SK-N-SH (cell line): ENCODE measurements at regions not wholly inside any gene's neighbourhood (a gene's known extent, or its start where the extent isn't known, plus 50 kb on each side); places are given as distances from the start of the nearest gene placed in this dataset.

Source experiments
- CTCF ChIA-PET: fragments of 300-600, 350-600 bp; formaldehyde crosslinking; extraction: SDS; loops from one replicate; lab custom pipeline; 2021; lab: Yijun Ruan, JAX
- POLR2A ChIA-PET: fragments of 350-600 bp; sonication (Branson Sonifier 250); formaldehyde crosslinking; extraction: SDS; loops from one replicate; lab custom pipeline; 2020; ENCODE audit warnings: antibody characterized with exemption, inconsistent platforms; lab: Yijun Ruan, JAX
- DNase-seq: peaks from one replicate; pipeline ENCODE4 v3.0.0; 2012
- H2AFZ ChIP-seq: fragments of 200-600 bp; sonication (generic); 2 replicates; pipeline ENCODE4 v1.8.1; 2016; ENCODE audit warnings: antibody characterized with exemption, mild to moderate bottlenecking, low read depth
- H3F3A ChIP-seq: fragments of 200-600 bp; sonication (generic); replicated peaks from 2 replicates; pipeline ENCODE3; 2016; ENCODE audit warnings: antibody characterized with exemption, mild to moderate bottlenecking; ENCODE audit not compliant: insufficient read depth
- H3K27ac ChIP-seq, 2 experiments: fragments of 200-500 bp in 1 of 2; fragments of 200-600 bp in 1 of 2; sonication (Bioruptor generic) in 1 of 2; sonication (generic), shearing (Covaris generic) in 1 of 2; 2 replicates each; pipeline versions ENCODE4 v1.5.1 to v1.6.1; 2014 to 2016; ENCODE audit warnings: low read depth in 2 of 2, inconsistent platforms in 1 of 2, low read length in 1 of 2, mild to moderate bottlenecking in 1 of 2, mixed read lengths in 1 of 2
- H3K27me3 ChIP-seq: fragments of 200-600 bp; sonication (generic), shearing (Covaris generic); 2 replicates; pipeline ENCODE4 v1.6.1; 2016; ENCODE audit warnings: mixed run types; ENCODE audit not compliant: insufficient read depth
- H3K36me3 ChIP-seq, 2 experiments: fragments of 200-500 bp in 1 of 2; fragments of 200-600 bp in 1 of 2; sonication (Bioruptor generic) in 1 of 2; sonication (generic) in 1 of 2; replicated peaks in 1 of 2; 2 replicates each; pipeline versions ENCODE3 to v1.5.1; 2014 to 2016; ENCODE audit warnings: low read length in 1 of 2, mild to moderate bottlenecking in 1 of 2; ENCODE audit not compliant: insufficient read depth in 2 of 2, control insufficient read depth in 1 of 2
- H3K4me1 ChIP-seq, 2 experiments: fragments of 200-500 bp in 1 of 2; fragments of 200-600 bp in 1 of 2; sonication (Bioruptor generic) in 1 of 2; sonication (generic), shearing (Covaris generic) in 1 of 2; 2 replicates each; pipeline versions ENCODE4 v1.5.1 to v1.6.1; 2014 to 2016; ENCODE audit warnings: low read depth in 1 of 2, low read length in 1 of 2, mixed run types in 1 of 2; ENCODE audit not compliant: insufficient read depth in 2 of 2, control insufficient read depth in 1 of 2
- H3K4me2 ChIP-seq: fragments of 200-600 bp; sonication (generic), shearing (Covaris generic); 2 replicates; pipeline ENCODE4 v1.6.1; 2017; ENCODE audit warnings: mixed run types
- H3K4me3 ChIP-seq, 2 experiments: fragments of 200-500 bp in 1 of 2; fragments of 200-600 bp in 1 of 2; sonication (Bioruptor generic) in 1 of 2; sonication (generic), shearing (Covaris generic) in 1 of 2; 2 replicates each; pipeline versions ENCODE4 v1.5.1 to v1.8.1; 2014 to 2016; ENCODE audit warnings: low read depth in 2 of 2, inconsistent platforms in 1 of 2, low read length in 1 of 2, mild to moderate bottlenecking in 1 of 2, mixed read lengths in 1 of 2, moderate library complexity in 1 of 2
- H3K79me2 ChIP-seq: fragments of 200-600 bp; sonication (generic); 2 replicates; pipeline ENCODE4 v1.8.1; 2017; ENCODE audit warnings: mild to moderate bottlenecking; ENCODE audit not compliant: insufficient read depth
- H3K9ac ChIP-seq: fragments of 200-600 bp; sonication (generic); 2 replicates; pipeline ENCODE4 v1.6.1; 2017; ENCODE audit warnings: mixed run types
- H3K9me2 ChIP-seq: fragments of 200-600 bp; sonication (generic); 2 replicates; pipeline ENCODE4 v1.6.1; 2017; ENCODE audit warnings: mixed run types
- H3K9me3 ChIP-seq: fragments of 200-600 bp; sonication (generic); 2 replicates; pipeline ENCODE4 v1.6.1; 2017; ENCODE audit warnings: mixed run types, mild to moderate bottlenecking, moderate library complexity
- H4K20me1 ChIP-seq: fragments of 200-600 bp; sonication (generic); 2 replicates; pipeline ENCODE4 v1.6.1; 2017; ENCODE audit warnings: mild to moderate bottlenecking, mixed run types; ENCODE audit not compliant: insufficient read depth
- CHD2 ChIP-seq: fragments of 150-350 bp; IDR thresholded peaks from 2 replicates; pipeline ENCODE4 v1.6.1; 2018; ENCODE audit warnings: low read length; ENCODE audit not compliant: partially characterized antibody
- CTCF ChIP-seq: fragments of 200-600 bp; sonication (generic); IDR thresholded peaks from 2 replicates; pipeline ENCODE4 v1.6.1; 2017; ENCODE audit warnings: antibody characterized with exemption, mild to moderate bottlenecking, moderate library complexity
- ELF1 ChIP-seq: IDR thresholded peaks from 2 replicates; pipeline ENCODE4 v1.4.0; 2012
- EP300 ChIP-seq, 2 experiments: IDR thresholded peaks; 2 replicates each; pipeline versions ENCODE4 v1.4.0 to v1.6.1; 2012; ENCODE audit warnings: borderline replicate concordance in 1 of 2, low read depth in 1 of 2, low read length in 1 of 2
- FOSL2 ChIP-seq: IDR thresholded peaks from 2 replicates; pipeline ENCODE4 v1.4.0; 2012; ENCODE audit warnings: low read depth, mild to moderate bottlenecking, moderate library complexity, borderline replicate concordance
- JUND ChIP-seq: IDR thresholded peaks from 2 replicates; pipeline ENCODE4 v1.4.0; 2012
- MAX ChIP-seq: IDR thresholded peaks from 2 replicates; pipeline ENCODE4 v1.4.0; 2012; ENCODE audit warnings: low read depth
- MXI1 ChIP-seq: IDR thresholded peaks from 2 replicates; pipeline ENCODE4 v1.6.1; 2012; ENCODE audit warnings: mild to moderate bottlenecking, low read depth, low read length, improper control_type of control experiment
- NFIC ChIP-seq: IDR thresholded peaks from 2 replicates; pipeline ENCODE4 v1.4.0; 2012; ENCODE audit warnings: borderline replicate concordance
- NRF1 ChIP-seq: IDR thresholded peaks from 2 replicates; pipeline ENCODE4 v1.6.1; 2012; ENCODE audit warnings: low read depth, mild to moderate bottlenecking, low read length
- POLR2AphosphoS5 ChIP-seq: IDR thresholded peaks from 2 replicates; pipeline ENCODE4 v1.6.1; 2012; ENCODE audit warnings: low read depth, low read length
- RAD21 ChIP-seq: IDR thresholded peaks from 2 replicates; pipeline ENCODE4 v1.6.1; 2012; ENCODE audit warnings: mild to moderate bottlenecking, low read length
- RCOR1 ChIP-seq: fragments of 150-350 bp; IDR thresholded peaks from 2 replicates; pipeline ENCODE4 v1.6.1; 2017; ENCODE audit warnings: antibody characterized with exemption, low read length
- RXRA ChIP-seq: IDR thresholded peaks from 2 replicates; pipeline ENCODE4 v1.4.0; 2012; ENCODE audit warnings: low read depth, mild to moderate bottlenecking, borderline replicate concordance
- USF2 ChIP-seq: fragments of 150-350 bp; IDR thresholded peaks from 2 replicates; pipeline ENCODE4 v1.6.1; 2017; ENCODE audit warnings: antibody characterized with exemption, low read length, low read depth, borderline replicate concordance
- YY1 ChIP-seq: IDR thresholded peaks from 2 replicates; pipeline ENCODE4 v1.4.0; 2012; ENCODE audit warnings: low read depth, mild to moderate bottlenecking
- ZBTB33 ChIP-seq: IDR thresholded peaks from 2 replicates; pipeline ENCODE4 v1.4.0; 2012; ENCODE audit warnings: low read depth, borderline replicate concordance
- WGBS: methylation state at CpG from one replicate; pipeline ENCODE4 v1.1.6; 2017; ENCODE audit warnings: low lambda C conversion rate; 5-methylcytosine and 5-hydroxymethylcytosine counted together

GRCh38 chr12:23099104-23099503 is 474.1 kb downstream of the ETNK1 start:
- ChIA-PET POLR2A (no interaction called here), CTCF (interaction anchor here (0.8 to 1.6 kb wide), 4 partner anchors 9 to 413 kb away, joined by 3 to 4 read pairs (median 3); no protein-coding TSS in a partner anchor)

GRCh38 chr12:23099604-23100003 is 474.6 kb downstream of the ETNK1 start:
- H4K20me1 ChIP-seq: no peaks in the 10 kb centered on the region
- DNase-seq: no peak
- no peak overlapping the region for H3K4me3 ChIP-seq
- no peak overlapping the region for H3K4me2 ChIP-seq
- H3F3A ChIP-seq: no peaks in the 10 kb centered on the region
- ChIA-PET CTCF (interaction anchor here (1.6 kb wide), 1 partner anchor 8 kb away, joined by 4 read pairs; no protein-coding TSS in a partner anchor), POLR2A (no interaction called here)
- peaks cover 0 to 12% of the 10 kb centered on the region in 2 experiments; a peak in 2 of 4 replicates for H3K4me1 ChIP-seq
- TF ChIP-seq RCOR1 (no peak), ELF1 (no peak), USF2 (no peak), NRF1 (no peak), YY1 (no peak), NFIC (no peak), FOSL2 (no peak), POLR2AphosphoS5 (no peak), CTCF (no peak), MAX (no peak)
- H2AFZ ChIP-seq: no peak overlapping the region
- H3K9me3 ChIP-seq: no peaks in the 10 kb centered on the region
- no peak overlapping the region for H3K27ac ChIP-seq
- H3K9ac ChIP-seq: no peak overlapping the region
- H3K9me2 ChIP-seq: no peaks in the 10 kb centered on the region
- no peaks in the 10 kb centered on the region for H3K36me3 ChIP-seq
- H3K79me2 ChIP-seq: no peaks in the 10 kb centered on the region
- H3K27me3 ChIP-seq: no peaks in the 10 kb centered on the region

More at GRCh38 chr12:23099104-23099503, 474.1 kb downstream of the ETNK1 start:
- TF ChIP-seq MAX: no peak
- TF ChIP-seq RXRA: no peak
- TF ChIP-seq MXI1: no peak
- no peak for TF ChIP-seq EP300 (IDR thresholded peaks at IDR 0.05; ENCODE audit: borderline replicate concordance in 1 of 2, low read depth in 1 of 2, low read length in 1 of 2)
- TF ChIP-seq RAD21: no peak
- TF ChIP-seq JUND: no peak
- no peak for TF ChIP-seq ZBTB33
- TF ChIP-seq CHD2: no peak
- no peak for TF ChIP-seq YY1
- WGBS: 37% methylated on average over 5 of the region's 5 CpGs
- no peaks in the 10 kb centered on the region for H3K36me3 ChIP-seq
- H3F3A ChIP-seq: no peaks in the 10 kb centered on the region
- H2AFZ ChIP-seq: no peak overlapping the region
- peak overlapping the region in 1 of 2 experiments; percentile 31; a peak in 2 of 4 replicates for H3K27ac ChIP-seq
- no peak overlapping the region for H3K4me3 ChIP-seq
- H3K4me1 ChIP-seq: peaks cover 0 to 12% of the 10 kb centered on the region in 2 experiments; a peak in 2 of 4 replicates
- no peak overlapping the region for H3K4me2 ChIP-seq
- H3K27me3 ChIP-seq: no peaks in the 10 kb centered on the region
- H4K20me1 ChIP-seq: no peaks in the 10 kb centered on the region
- DNase-seq: no peak
- no peaks in the 10 kb centered on the region for H3K79me2 ChIP-seq
- no peaks in the 10 kb centered on the region for H3K9me3 ChIP-seq
- H3K9ac ChIP-seq: no peak overlapping the region
- H3K9me2 ChIP-seq: no peaks in the 10 kb centered on the region
